ENCODE measurements at regions not wholly inside any gene's neighbourhood (a gene's known extent, or its start where the extent isn't known, plus 50 kb on each side); places are given as distances from the start of the nearest gene placed in this dataset.
"Not testable (repeated sequence)": the region's sequence is repeated elsewhere in the genome, so short reads cannot be mapped to it uniquely, and the experiment has no call there.

DNA sequence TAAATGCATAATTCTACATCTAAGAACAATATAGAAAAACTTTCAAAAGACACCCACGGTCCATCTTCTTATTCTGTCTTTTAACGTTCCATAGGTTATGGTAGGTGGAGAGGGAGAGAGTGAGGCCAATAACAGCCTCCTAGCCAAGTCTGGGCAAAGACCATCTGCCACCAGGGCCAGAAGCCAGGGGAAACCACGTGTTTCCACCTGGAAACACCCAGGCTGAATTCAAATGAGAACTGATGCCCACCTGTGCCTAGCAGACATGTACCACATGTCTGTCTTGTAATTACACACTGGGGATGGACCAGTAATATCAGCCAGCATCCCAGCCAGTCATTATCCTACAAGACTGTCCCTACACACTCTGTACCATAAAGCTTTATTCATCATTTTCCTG lies 1573.1 kb downstream of the EFNB2 start:
- DNase-seq (ENCODE audit: low spot score) = peak; percentile 88

DNA sequence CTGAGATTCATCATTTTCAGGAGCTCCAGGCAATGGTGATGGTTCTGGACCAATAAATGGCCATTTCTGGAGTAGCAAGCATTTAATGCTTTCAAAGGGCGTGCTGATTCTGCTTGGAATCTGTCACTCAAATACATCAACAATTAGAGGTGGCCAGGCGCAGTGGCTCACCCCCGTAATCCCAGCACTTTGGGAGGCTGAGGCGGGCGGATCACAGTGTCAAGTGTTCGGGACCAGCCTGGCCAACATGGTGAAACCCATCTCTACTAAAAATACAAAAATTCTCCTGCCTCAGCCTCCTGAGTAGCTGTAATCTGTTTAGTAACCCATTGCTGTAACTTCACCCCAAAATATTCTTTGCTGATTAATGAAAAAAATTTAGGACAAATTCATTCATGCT lies 1574.2 kb downstream of the EFNB2 start:
- no peak for DNase-seq (ENCODE audit: low spot score)

DNA sequence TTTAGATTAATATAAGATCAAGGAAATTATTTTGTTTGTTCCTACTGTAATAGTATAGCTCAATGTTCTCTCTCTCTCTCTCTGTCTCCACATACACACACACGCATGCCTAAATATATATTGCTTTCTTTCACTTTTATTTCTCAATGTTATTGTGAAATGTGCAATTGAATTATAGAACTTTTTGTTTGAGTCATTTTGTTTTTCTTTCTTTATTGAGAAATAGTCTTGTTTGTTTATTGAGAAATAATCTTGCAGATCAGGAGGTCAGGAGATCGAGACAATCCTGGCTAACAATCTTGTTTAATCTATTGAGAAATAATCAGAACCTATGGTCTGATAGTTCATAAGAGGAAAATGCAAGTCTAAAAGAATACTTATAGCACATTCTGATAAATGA lies 1581.3 kb downstream of the EFNB2 start:
- DNase-seq (ENCODE audit: low spot score) = no peak

DNA sequence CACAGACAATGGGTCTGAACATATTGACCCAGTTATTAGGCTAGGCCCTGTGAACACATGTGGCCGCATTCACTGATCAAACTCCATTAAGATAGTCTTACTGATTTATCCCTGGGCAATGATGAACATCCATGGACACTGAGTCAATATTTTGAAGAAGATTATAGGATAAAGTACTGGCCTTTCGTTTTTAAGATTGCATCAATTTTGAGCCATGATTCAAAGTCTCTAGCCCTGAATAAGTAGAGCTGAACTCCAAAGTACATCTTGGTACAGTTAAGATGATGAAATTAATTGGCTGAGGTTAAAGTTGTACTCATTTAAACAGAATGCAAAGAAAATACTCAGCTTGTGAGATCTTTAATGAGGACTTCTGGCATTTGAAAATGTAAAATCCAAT lies 1581.9 kb downstream of the EFNB2 start:
- DNase-seq (ENCODE audit: low spot score) = no peak

DNA sequence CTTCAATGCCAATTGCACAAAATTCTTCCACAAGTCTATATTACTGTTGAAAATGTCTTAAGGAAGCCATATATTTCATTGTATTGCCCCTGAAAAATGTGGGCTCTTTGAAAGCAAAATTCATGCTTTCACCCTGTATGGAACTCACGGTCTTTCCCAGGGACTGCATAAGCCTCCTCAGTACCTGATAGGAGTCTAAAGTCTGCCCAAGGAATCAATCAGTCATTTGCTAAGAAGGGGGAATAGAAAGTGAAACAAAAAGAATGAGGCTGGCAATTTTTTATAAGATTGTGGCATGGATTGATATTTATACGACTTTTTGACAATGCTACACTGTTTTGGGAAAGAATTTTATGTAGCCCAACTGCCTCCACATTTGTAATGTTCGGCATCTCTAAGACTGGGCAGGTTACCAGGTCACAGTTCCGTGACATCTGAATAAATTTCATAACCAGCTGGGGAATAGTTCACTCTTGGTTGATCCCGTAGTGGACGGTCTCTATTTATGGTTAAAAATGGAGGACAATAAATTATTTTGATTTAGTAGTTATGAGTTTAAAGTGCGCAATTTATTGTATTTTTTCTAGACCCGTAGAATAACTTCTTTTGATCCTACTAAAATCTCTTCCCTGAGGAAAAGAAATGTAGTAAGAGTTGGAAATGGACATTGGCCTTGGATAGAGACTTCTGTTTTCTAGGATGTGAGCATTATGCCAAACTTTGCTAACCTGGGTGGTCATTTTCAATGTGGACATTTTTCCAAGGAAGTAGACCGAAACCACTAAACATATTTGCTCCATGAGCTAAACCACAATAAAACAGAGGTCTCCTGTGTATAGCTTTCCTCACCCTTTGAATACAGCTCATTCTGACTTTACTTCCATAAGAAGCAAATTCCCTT lies 1585.4 kb downstream of the EFNB2 start:
- no peak for DNase-seq (ENCODE audit: low spot score)

DNA sequence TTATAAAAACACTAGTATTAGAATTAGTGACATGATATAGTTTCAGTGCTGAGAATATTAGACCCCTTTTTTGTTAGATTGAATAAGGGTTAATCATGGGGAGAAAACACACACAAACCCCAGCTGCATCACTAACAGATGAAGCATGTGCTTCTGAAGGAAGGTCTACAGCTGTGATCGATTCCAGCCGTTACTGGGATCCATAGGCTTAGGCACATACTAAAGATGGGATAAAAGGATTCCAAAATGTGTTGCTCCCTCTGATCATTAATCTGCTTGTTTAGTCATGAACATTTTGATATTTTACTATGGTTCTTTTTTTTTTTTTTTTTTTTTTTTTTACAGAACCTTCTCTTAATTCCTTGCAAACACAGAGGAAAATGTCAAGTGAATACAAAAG lies 1591.3 kb downstream of the EFNB2 start:
- no peak for DNase-seq (ENCODE audit: low spot score)

DNA sequence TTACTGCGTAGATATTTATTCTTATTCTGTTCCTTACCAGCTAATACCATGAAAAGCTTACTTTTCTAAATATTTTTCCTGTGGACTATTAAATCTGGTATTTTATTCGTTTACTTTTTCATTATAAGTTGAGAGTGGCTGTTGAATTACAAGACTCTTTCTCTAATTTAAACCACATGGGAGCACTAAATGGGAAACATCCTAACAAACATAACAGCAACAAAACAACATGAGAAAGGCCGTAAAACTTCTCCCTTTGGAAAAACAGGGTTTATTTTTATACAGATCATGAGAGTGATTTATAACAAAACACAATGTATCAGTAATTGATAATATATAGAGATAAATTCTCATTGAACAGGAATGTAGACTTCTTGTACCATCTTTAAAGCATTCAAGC lies 1592.1 kb downstream of the EFNB2 start:
- DNase-seq (ENCODE audit: low spot score) = no peak

DNA sequence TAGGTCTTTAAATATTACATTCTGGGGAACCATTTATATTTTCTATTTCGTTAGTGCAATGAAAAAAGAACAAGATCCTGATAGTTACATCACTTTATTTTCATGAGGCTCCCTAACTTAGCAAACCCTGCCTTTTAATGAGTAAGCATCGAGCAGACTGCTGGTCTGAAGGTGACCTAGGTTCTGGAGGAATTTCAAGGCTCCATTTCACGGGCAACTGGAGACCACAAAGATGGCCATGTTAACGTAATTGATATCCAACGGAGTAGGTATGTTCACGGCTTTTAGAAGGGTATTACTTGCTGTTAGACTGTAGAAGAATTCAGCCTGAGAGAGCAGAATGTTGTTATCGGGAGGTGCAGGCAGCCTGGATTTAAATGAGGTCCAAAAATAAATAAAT lies 1597.6 kb downstream of the EFNB2 start:
- DNase-seq (ENCODE audit: low spot score) = no peak

DNA sequence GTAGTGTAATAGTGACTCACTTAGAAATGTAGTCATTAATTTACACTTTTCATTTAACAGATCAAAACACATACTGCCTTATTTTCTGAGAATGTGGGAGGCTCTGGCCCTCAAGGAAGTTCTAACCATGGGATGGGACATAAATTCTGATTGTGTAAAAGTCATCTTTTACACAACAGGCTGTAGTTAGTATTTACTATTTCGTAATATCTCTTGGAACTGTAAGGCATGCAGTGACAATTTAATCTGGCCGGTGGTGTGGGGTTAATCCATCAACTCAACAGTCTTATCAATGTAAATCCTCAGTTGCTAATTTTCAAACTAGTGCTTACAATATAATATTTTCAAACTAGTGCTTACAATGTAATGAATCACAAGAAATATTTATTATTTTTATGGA lies 1599.2 kb downstream of the EFNB2 start:
- DNase-seq (ENCODE audit: low spot score) = no peak

DNA sequence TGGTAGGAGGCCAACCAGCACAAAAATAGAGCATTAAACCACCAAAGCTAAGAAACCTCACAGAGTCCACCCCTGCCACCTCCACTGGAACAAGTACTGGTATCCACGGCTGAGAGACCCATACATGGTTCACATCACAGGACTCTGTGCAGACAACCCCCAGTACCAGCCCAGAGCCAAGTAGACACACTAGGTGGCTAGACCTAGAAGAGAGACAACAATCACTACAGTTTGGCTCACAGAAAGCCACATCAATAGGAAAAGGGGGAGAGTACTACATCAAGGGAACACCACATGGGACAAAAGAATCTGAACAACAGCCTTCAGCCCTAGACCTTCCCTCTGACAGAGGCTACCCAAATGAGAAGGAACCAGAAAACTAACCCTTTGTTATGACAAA lies 1614.9 kb downstream of the EFNB2 start:
- DNase-seq (ENCODE audit: low spot score) = not testable (repeated sequence)

DNA sequence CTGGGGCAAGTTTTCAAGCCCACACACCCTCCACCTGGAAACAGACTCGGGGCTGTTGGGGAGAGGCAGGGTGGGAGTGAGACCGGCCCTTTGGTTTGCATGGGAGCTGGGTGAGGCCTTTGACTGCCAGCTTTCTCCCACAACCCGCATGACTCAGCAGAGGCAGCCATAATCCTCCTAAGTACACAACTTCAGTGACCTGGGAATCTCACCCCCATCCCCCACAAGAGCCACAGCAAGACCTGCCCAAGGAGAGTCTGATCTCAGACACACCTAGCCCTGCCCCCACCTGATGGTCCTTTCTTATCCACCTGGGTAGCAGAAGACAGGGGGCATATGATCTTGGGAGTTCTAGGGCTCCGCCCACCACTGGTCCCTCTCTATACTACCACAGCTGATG lies 1615.4 kb downstream of the EFNB2 start:
- DNase-seq (ENCODE audit: low spot score) = no peak

DNA sequence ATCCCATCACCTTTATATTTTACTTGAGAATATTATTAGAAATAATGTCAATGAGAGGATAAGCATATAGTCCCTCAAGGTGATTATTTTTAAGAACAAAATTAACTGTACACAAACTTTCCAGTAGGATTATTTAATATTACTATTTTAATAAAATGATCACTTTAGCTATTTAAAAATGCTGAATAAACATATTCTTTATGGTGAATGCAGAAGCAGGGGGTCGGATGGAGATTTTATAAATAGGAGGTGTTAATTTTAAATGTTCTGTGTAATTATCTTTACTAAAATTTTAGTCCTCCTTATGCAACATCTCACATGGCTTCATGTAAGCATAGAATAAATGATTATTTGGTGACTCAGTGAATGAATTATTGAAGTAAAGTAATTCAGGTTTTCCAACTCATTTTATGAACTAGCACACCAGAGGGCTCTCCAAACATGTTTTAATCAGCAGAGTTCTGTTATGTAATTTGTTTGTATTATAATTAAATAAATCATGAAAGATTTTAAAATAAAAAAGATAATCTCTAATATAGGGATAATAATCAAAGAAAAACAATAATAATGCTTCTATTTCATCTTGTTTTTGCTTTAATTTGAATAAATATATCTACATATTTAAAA lies 1635.2 kb downstream of the EFNB2 start:
- DNase-seq (ENCODE audit: low spot score) = peak; percentile 3

DNA sequence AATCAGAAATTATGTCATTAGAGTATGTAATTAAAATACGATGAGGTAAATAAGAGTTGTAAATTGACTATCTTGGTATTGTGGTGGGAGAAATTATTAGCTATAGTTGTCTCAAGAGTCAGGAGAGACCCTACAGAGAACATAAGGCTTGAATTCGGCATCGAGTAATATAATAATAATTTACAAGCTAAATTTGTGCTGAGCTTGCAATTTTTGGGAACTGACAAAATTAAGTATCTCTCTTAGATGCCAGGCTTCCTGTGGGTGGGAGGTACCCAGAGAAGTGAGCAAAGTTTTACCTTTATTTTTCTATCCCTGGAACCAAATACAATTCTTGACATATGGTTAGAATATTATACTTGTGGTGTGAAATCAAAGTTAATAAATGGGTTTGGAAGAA lies 1637.0 kb downstream of the EFNB2 start:
- no peak for DNase-seq (ENCODE audit: low spot score)

DNA sequence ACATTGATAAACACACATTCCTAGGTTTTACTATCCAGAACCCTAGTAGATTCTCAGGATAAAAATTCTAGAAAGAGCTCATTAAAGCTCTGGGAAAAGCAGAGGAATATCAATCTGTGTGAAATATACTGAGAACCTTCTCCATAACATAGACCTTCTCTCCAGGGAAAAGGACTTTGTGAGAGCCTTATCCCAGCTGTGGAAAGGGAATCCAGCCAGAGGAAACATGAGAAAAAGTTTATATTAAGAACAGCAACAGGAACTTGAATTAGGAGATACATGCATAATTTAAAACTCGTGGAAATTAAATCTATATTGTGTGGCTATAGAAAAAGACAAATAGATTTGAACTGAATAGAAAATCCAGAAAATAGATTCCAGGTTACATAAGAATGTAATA lies 1639.9 kb downstream of the EFNB2 start:
- DNase-seq (ENCODE audit: low spot score) = no peak

DNA sequence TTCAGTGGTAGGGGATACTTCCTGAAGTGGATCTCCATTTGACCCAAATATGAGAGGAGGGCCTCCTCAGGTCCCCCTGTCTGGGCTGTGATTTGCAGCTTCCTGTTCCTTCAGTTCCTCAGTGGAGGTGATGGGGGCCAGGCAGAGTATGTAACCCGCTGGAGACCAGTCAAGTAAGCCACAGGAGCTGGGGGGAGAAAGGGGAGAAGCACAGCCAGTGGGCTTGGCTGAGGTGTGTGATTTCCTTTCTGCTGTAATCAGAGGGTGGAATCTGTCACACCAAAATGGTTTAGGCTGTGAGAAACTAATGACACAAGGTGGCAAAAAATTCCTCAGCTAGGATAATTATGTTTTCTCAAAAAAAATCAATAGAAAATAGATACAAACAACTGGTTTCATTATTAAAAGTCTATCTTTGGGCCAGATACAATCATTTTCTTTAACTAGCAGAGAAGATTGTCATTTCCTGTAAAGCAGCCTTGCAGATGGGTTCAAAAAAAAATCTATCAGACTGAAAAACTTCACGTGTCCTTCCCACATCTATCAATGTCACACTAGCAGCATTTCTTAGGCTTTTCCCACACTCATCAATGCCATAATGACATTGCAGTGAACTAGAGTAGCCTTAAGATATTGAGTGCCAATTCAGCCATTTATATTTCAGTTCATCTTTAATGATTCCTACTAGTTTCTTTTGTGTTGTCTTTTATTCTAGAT lies 1660.3 kb downstream of the EFNB2 start:
- DNase-seq (ENCODE audit: low spot score) = no peak

DNA sequence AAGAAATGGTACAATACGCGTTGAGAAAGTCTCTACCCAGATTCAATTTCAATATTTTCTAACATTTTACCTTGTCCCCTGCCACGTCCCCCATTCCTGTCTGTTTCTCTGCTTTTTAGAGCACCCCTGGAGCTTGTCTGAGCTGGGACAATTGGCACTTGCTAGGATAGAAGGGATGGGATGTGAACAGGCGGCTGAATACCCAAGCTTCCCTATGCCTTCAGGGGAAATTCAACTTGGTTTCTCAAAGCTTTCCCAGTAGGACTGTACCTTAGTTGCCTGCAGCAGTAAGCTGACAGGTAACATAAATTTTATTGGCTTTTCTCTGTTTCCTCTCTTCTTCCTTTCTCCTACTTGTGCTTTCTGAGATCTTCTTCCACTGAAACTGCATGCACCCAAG lies 1663.3 kb downstream of the EFNB2 start:
- no peak for DNase-seq (ENCODE audit: low spot score)

DNA sequence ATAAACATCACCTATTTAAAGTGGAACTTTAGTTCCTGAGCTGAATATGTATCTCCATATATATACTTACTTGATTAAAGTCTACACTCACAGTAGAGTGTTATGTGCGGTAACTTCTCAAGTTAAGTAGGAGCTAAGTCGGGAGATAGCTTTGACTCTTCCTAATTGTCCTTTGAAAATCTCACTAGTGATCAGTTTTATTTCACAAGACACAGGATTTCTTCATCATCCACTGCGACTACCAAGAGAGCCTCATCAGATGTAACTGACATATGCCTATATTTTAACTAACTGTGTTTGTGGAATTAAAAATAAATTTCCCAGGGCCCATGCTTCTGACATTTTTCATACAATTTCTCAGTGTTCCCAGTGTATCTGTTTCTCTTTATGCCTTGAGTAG lies 1664.0 kb downstream of the EFNB2 start:
- no peak for DNase-seq (ENCODE audit: low spot score)

DNA sequence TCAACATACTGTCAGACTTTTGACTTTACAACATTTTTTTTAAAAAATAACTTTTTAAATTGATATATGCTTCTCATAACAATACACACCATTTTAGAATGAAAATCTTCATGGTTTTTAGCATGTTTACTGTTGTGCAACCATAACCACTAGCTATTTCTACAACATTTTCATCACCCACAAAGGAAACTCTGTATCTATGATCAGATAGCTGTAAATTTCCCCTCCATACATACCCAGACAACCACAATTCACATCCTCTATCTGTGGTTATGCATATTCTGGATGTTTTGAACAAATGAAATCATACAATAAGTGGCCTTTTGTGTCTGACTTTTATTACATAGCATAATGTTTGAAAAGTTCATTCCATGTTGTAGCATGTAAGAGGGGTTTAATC lies 1666.0 kb downstream of the EFNB2 start:
- no peak for DNase-seq (ENCODE audit: low spot score)

DNA sequence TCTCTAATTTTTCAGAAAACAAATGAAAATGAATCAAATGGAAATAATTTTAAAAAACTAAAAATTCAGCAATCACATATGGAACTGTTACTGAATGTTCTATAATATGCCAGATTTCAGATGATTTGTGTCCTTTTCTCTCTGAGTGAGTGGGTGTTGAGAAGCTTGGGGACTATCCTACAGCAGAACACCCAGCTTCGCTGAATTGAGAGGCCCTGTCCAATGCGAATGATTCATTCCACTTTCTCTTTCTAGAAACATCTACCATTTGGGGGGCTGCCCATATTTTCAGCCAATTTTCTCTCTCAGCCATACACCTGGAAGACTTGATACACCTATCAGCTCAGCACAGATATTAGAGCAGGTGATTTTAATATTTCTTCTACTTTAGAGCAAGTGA lies 1666.7 kb downstream of the EFNB2 start:
- DNase-seq (ENCODE audit: low spot score) = no peak

DNA sequence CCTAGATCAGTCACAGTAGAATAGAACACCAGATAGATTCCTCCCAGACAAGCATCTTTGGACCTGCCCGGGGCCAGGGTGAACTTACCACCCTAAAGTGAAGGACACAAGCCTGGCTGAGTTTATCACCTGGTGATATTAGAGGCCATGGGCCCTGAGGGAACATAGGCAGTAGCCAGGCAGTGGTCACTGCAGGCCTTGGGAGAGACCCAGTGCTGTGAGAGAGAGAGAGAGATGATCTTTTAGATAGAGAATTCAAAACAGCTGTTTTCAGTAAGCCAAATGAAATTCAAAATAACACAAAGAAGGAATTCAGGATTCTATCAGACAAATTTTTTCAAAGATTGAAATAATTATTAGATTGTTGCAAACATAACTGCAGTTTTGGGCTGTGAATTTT lies 1679.9 kb downstream of the EFNB2 start:
- no peak for DNase-seq (ENCODE audit: low spot score)

DNA sequence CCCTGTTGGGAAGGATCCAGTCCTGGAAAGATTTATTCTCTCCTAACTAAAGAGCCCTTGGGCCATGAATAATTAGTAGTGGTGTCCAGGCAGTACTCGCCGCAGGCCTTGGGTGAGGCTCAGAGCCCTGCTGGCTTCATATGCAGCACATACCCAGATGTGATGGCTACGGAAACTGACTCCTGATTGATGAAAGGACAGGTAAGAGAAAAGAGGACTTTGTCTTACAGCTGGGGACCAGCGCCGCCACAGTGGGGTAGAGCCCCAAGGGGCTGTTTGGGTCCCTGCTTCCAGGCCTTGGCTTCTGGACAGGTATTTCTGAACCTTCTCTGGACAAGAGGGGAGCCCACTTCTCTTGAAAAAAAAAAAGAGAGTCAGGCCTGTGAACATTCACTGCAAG lies 1680.8 kb downstream of the EFNB2 start:
- DNase-seq (ENCODE audit: low spot score) = no peak

DNA sequence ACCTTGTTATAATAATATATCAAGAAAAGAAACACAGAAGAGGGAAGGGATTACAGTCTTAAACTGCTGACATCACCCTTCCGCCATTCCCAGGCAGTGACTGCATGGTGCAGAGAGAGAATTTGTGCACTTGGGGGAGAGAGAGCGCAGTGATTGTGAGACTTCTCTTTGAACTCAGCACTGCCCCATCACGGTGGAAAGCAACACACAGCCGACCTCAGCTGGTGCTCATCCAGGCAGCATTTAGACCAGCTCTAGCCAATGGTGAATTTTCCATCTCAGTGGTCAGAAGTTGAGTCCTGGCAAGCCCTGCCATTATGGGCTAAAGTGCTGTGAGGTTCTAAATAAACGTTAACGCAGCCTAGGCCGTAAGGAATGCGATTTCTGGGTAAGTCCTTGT lies 1681.5 kb downstream of the EFNB2 start:
- no peak for DNase-seq (ENCODE audit: low spot score)

DNA sequence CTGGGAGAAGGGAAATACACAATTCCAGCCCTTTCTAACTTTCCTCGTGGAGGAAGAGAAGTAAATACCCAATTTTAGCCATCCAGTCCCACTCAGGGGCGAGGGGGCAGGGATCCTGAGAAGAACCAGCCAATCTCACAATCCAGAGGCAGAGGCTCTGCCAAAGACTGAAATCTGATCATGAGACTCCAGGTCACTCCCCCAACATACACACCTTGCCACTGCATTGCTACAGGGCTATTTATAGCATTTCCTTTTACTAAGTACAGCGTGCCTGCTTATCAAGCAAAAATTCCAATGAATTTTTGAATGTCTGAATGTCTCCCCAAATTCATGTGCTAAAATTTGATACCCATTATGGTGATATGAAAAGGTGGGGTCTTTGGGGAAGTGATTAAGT lies 1687.5 kb downstream of the EFNB2 start:
- DNase-seq (ENCODE audit: low spot score) = no peak

Measured in cerebellar cortex (tissue), 1 donor.